HepG2 (cell line): ENCODE measurements at regions not wholly inside any gene's neighbourhood (a gene's known extent, or its start where the extent isn't known, plus 50 kb on each side); places are given as distances from the start of the nearest gene placed in this dataset.

Experiments used
- ATAC-seq: fragments of 200-7000 bp; cut with Tn5 transposase; 3 replicates; pipeline ENCODE4 v1.9.1; 2020; ENCODE audit warnings: mild to moderate bottlenecking, moderate library complexity
- BruUV-seq: library from RNA; stranded (reverse); fragments of 400-500 nt; replicated peaks from 2 replicates; lab custom pipeline; 2021; lab: Mats Ljungman, UMichigan
- CTCF ChIA-PET: fragments of 300-600 bp; formaldehyde crosslinking; extraction: SDS; loops from one replicate; lab custom pipeline; 2021; ENCODE audit warnings: low total read pairs, inconsistent platforms, low intra/inter-chr PET ratio; lab: Yijun Ruan, JAX
- POLR2A ChIA-PET: fragments of 350-600 bp; sonication (Branson Sonifier 250); formaldehyde crosslinking; loops from one replicate; lab custom pipeline; 2020; ENCODE audit warnings: antibody characterized with exemption, inconsistent platforms; lab: Yijun Ruan, JAX
- DNase-seq: peaks from one replicate; pipeline ENCODE4 v3.0.0-alpha.2; 2015; ENCODE audit warnings: low spot score
- FAIRE-seq: peaks from 3 replicates; lab custom pipeline; 2011; peaks lifted over from hg19 to GRCh38; lab: Jason Lieb, UNC
- H2AFZ ChIP-seq: one replicate; pipeline ENCODE4 v1.6.1; 2011; ENCODE audit warnings: low read length, inconsistent platforms
- H3K27ac ChIP-seq: fragments of 300-600 bp; 3 replicates; pipeline ENCODE4 v1.8.0; 2011; ENCODE audit warnings: mixed run types, mild to moderate bottlenecking, mixed read lengths, low read length, inconsistent platforms; ENCODE audit not compliant: insufficient read depth; ENCODE audit errors: extremely low read length
- H3K27me3 ChIP-seq, 2 experiments: fragments of 200-600 bp in 1 of 2; 2 replicates in 1 of 2; 3 replicates in 1 of 2; pipeline versions ENCODE4 v1.6.0 to v1.8.0; 2011; ENCODE audit warnings: low read length in 2 of 2, mild to moderate bottlenecking in 2 of 2, moderate library complexity in 2 of 2, inconsistent platforms in 1 of 2; ENCODE audit not compliant: insufficient read depth in 2 of 2, control insufficient read depth in 1 of 2
- H3K36me3 ChIP-seq, 2 experiments: fragments of 200-600 bp in 1 of 2; replicated peaks in 1 of 2; 2 replicates in 1 of 2; 3 replicates in 1 of 2; pipeline versions ENCODE4 v1.5.1 to v1.8.0; 2011; ENCODE audit warnings: low read length in 2 of 2, inconsistent platforms in 1 of 2; ENCODE audit not compliant: insufficient read depth in 2 of 2, control insufficient read depth in 1 of 2
- H3K4me1 ChIP-seq: 2 replicates; pipeline ENCODE4 v1.5.1; 2012; ENCODE audit warnings: low read length, inconsistent platforms; ENCODE audit not compliant: insufficient read depth
- H3K4me2 ChIP-seq: 2 replicates; pipeline ENCODE4 v1.6.0; 2011; ENCODE audit warnings: low read depth, low read length, inconsistent platforms
- H3K4me3 ChIP-seq, 3 experiments: fragments of 200-600 bp in 1 of 3; sonication (generic), shearing (Covaris generic) in 1 of 3; replicated peaks in 1 of 3; 2 replicates each; pipeline ENCODE4 v1.5.1; 2011 to 2016; ENCODE audit warnings: low read length in 3 of 3, inconsistent platforms in 2 of 3, low read depth in 2 of 3, mild to moderate bottlenecking in 2 of 3, control low read depth in 1 of 3, mixed read lengths in 1 of 3; ENCODE audit not compliant: insufficient read depth in 1 of 3
- H3K79me2 ChIP-seq: one replicate; pipeline ENCODE4 v1.6.1; 2011; ENCODE audit warnings: low read length, inconsistent platforms; ENCODE audit not compliant: insufficient read depth
- H3K9ac ChIP-seq: 2 replicates; pipeline ENCODE4 v1.6.0; 2011; ENCODE audit warnings: mild to moderate bottlenecking, low read depth, low read length, inconsistent platforms; ENCODE audit not compliant: insufficient read depth
- H3K9me3 ChIP-seq: 2 replicates; pipeline ENCODE4 v1.5.1; 2012; ENCODE audit warnings: mild to moderate bottlenecking, low read length
- H4K20me1 ChIP-seq: 2 replicates; pipeline ENCODE4 v1.6.0; 2011; ENCODE audit warnings: inconsistent platforms, mild to moderate bottlenecking, low read length, moderate library complexity; ENCODE audit not compliant: insufficient read depth
- DR1 ChIP-seq: sonication (generic); formaldehyde crosslinking; IDR thresholded peaks from 2 replicates; pipeline ENCODE4 v1.8.0; 2021; ENCODE audit warnings: mild to moderate bottlenecking, missing genetic modification reagents, inconsistent platforms
- EED ChIP-seq: sonication (generic); formaldehyde crosslinking; IDR thresholded peaks from 2 replicates; pipeline ENCODE4 v1.5.0; 2020; ENCODE audit warnings: mild to moderate bottlenecking, missing genetic modification reagents
- KAT7 ChIP-seq: IDR thresholded peaks from 2 replicates; pipeline ENCODE4 v1.6.1; 2018; ENCODE audit warnings: borderline replicate concordance, missing compliant biosample characterization
- MIER2 ChIP-seq: IDR thresholded peaks from 2 replicates; pipeline ENCODE4 v1.6.1; 2016; ENCODE audit warnings: missing biosample characterization, missing genetic modification reagents
- RNF2 ChIP-seq: fragments of 450-650 bp; conservative IDR thresholded peaks from 2 replicates; pipeline ENCODE4 v1.6.1; 2016; ENCODE audit warnings: low read depth
- SOX13 ChIP-seq, 3 experiments: fragments of 450-650 bp in 1 of 3; sonication (generic) in 1 of 3; formaldehyde crosslinking in 1 of 3; IDR thresholded peaks in 2 of 3; conservative IDR thresholded peaks in 1 of 3; 2 replicates each; pipeline versions ENCODE4 v1.5.0 to v1.6.1; 2016 to 2020; ENCODE audit warnings: antibody characterized with exemption in 1 of 3, mild to moderate bottlenecking in 1 of 3, missing compliant biosample characterization in 1 of 3, missing genetic modification reagents in 1 of 3, moderate library complexity in 1 of 3
- TARDBP ChIP-seq: sonication (generic); formaldehyde crosslinking; IDR thresholded peaks from 2 replicates; pipeline ENCODE4 v1.8.0; 2022; ENCODE audit warnings: mild to moderate bottlenecking, missing genetic modification reagents
- ZNF841 ChIP-seq: sonication (generic); formaldehyde crosslinking; IDR thresholded peaks from 2 replicates; pipeline ENCODE4 v1.8.1; 2023; ENCODE audit warnings: missing genetic modification reagents, borderline replicate concordance
- WGBS: methylation state at CpG from one replicate; pipeline ENCODE4 v1.1.6; 2017; ENCODE audit warnings: low lambda C conversion rate; 5-methylcytosine and 5-hydroxymethylcytosine counted together
- in situ Hi-C: cut with HindIII; loops from 2 replicates; pipeline ENCODE4 v1.10.0; 2017; ENCODE audit warnings: low pct_unique_long_range_greater_than_20kb; ENCODE audit not compliant: extremely low pct_ligation_motif_present
- intact Hi-C: fragments of 100-400 bp; cut with micrococcal nuclease; formaldehyde crosslinking; loops from one replicate; pipeline ENCODE4 v1.10.0; 2022; ENCODE audit not compliant: unreplicated experiment
- TF ChIP-seq, protein P1 (sequence below): sonication (generic); formaldehyde crosslinking; conservative IDR thresholded peaks from 2 replicates; pipeline ENCODE4 v1.8.1; 2023; ENCODE audit warnings: missing genetic modification reagents
- TF ChIP-seq, protein P2 (sequence below): sonication (generic); formaldehyde crosslinking; conservative IDR thresholded peaks from 2 replicates; pipeline ENCODE4 v1.8.0; 2022; ENCODE audit warnings: missing genetic modification reagents
- TF ChIP-seq, protein P3 (sequence below): sonication (generic); formaldehyde crosslinking; IDR thresholded peaks from 2 replicates; pipeline ENCODE4 v1.8.0; 2022; ENCODE audit warnings: mild to moderate bottlenecking, missing genetic modification reagents, borderline replicate concordance
- TF ChIP-seq, protein P4 (sequence below): sonication (generic); formaldehyde crosslinking; IDR thresholded peaks from 2 replicates; pipeline ENCODE4 v1.4.0; 2020; ENCODE audit warnings: missing genetic modification reagents, low read depth, mild to moderate bottlenecking, borderline replicate concordance
- TF ChIP-seq, protein P5 (sequence below): sonication (generic); formaldehyde crosslinking; IDR thresholded peaks from 2 replicates; pipeline ENCODE4 v1.4.0; 2020; ENCODE audit warnings: missing genetic modification reagents, mild to moderate bottlenecking, borderline replicate concordance
- TF ChIP-seq, protein P6 (sequence below): sonication (generic); formaldehyde crosslinking; IDR thresholded peaks from 2 replicates; pipeline ENCODE4 v1.8.0; 2022; ENCODE audit warnings: mild to moderate bottlenecking, missing genetic modification reagents, moderate library complexity

DNA sequence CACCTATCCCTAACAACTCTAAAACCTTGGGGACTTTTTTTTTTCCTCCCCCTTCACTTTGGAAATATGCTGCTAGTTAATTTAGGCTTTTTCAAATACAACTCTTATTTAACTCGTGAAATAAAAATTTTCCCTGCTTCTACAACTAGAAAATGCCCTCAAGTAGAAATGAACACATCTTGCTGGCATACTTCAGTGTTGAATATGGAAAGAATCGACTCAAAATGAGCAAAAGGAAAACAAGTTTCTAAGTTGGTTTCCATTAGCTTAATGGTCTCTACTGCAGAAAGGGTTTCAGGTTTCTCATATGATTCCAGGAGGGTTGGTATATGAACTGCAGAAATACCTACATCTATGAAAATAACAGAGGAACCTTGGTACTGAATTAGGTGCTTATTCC lies 118.3 kb upstream of the TMTC1 start:
- H4K20me1 ChIP-seq, result no peaks in the 10 kb centered on the region
- H3K27me3 ChIP-seq, result no peaks in the 10 kb centered on the region
- ChIA-PET CTCF (no interaction called here), POLR2A (no interaction called here)
- no peaks in the 10 kb centered on the region for H3K4me1 ChIP-seq
- no peaks in the 10 kb centered on the region for H3K79me2 ChIP-seq
- H3K9me3 ChIP-seq, result no peaks in the 10 kb centered on the region
- H3K27ac ChIP-seq, result no peak overlapping the region
- BruUV-seq, result no TSS peak
- in situ Hi-C loops, result no loop called here
- H3K36me3 ChIP-seq, result no peaks in the 10 kb centered on the region
- H3K4me2 ChIP-seq, result no peak overlapping the region
- FAIRE-seq (no peak), DNase-seq (no peak), ATAC-seq (no peak)
- no peak overlapping the region for H2AFZ ChIP-seq
- H3K9ac ChIP-seq, result no peak overlapping the region
- WGBS, result 1% methylated on average over 2 of the region's 2 CpGs
- intact Hi-C loops, result no loop called here
- no peak overlapping the region for H3K4me3 ChIP-seq
- TF ChIP-seq EED (CRISPR knock-in tag) (no peak), RNF2 (no peak), MIER2 (CRISPR knock-in tag) (no peak), SOX13 (IDR thresholded peaks at IDR 0.05) (no peak), SOX13 (CRISPR knock-in tag; conservative IDR thresholded peaks at IDR 0.05 in 1 of 2, IDR thresholded peaks at IDR 0.05 in 1 of 2) (no peak), DR1 (CRISPR knock-in tag) (no peak), ZNF841 (CRISPR knock-in tag) (no peak), KAT7 (CRISPR knock-in tag) (no peak), TARDBP (no peak)
- TF ChIP-seq, protein P1, sequence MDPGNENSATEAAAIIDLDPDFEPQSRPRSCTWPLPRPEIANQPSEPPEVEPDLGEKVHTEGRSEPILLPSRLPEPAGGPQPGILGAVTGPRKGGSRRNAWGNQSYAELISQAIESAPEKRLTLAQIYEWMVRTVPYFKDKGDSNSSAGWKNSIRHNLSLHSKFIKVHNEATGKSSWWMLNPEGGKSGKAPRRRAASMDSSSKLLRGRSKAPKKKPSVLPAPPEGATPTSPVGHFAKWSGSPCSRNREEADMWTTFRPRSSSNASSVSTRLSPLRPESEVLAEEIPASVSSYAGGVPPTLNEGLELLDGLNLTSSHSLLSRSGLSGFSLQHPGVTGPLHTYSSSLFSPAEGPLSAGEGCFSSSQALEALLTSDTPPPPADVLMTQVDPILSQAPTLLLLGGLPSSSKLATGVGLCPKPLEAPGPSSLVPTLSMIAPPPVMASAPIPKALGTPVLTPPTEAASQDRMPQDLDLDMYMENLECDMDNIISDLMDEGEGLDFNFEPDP (CRISPR knock-in tag), result no peak
- TF ChIP-seq, protein P2, sequence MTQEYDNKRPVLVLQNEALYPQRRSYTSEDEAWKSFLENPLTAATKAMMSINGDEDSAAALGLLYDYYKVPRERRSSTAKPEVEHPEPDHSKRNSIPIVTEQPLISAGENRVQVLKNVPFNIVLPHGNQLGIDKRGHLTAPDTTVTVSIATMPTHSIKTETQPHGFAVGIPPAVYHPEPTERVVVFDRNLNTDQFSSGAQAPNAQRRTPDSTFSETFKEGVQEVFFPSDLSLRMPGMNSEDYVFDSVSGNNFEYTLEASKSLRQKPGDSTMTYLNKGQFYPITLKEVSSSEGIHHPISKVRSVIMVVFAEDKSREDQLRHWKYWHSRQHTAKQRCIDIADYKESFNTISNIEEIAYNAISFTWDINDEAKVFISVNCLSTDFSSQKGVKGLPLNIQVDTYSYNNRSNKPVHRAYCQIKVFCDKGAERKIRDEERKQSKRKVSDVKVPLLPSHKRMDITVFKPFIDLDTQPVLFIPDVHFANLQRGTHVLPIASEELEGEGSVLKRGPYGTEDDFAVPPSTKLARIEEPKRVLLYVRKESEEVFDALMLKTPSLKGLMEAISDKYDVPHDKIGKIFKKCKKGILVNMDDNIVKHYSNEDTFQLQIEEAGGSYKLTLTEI (CRISPR knock-in tag), result no peak
- TF ChIP-seq, protein P3, sequence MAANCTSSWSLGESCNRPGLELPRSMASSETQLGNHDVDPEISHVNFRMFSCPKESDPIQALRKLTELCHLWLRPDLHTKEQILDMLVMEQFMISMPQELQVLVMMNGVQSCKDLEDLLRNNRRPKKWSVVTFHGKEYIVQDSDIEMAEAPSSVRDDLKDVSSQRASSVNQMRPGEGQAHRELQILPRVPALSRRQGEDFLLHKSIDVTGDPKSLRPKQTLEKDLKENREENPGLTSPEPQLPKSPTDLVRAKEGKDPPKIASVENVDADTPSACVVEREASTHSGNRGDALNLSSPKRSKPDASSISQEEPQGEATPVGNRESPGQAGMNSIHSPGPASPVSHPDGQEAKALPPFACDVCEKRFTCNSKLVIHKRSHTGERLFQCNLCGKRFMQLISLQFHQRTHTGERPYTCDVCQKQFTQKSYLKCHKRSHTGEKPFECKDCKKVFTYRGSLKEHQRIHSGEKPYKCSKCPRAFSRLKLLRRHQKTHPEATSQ, result no peak
- TF ChIP-seq, protein P4, sequence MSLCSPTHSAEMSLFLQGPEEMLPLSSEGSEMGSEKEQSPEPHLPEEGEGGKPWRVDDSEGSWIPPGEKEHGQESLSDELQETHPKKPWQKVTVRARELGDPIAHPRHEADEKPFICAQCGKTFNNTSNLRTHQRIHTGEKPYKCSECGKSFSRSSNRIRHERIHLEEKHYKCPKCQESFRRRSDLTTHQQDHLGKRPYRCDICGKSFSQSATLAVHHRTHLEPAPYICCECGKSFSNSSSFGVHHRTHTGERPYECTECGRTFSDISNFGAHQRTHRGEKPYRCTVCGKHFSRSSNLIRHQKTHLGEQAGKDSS, result no peak
- TF ChIP-seq, protein P5, sequence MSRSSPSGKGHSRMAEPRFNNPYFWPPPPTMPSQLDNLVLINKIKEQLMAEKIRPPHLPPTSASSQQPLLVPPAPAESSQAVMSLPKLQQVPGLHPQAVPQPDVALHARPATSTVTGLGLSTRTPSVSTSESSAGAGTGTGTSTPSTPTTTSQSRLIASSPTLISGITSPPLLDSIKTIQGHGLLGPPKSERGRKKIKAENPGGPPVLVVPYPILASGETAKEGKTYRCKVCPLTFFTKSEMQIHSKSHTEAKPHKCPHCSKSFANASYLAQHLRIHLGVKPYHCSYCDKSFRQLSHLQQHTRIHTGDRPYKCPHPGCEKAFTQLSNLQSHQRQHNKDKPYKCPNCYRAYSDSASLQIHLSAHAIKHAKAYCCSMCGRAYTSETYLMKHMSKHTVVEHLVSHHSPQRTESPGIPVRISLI (CRISPR knock-in tag), result no peak
- TF ChIP-seq, protein P6, sequence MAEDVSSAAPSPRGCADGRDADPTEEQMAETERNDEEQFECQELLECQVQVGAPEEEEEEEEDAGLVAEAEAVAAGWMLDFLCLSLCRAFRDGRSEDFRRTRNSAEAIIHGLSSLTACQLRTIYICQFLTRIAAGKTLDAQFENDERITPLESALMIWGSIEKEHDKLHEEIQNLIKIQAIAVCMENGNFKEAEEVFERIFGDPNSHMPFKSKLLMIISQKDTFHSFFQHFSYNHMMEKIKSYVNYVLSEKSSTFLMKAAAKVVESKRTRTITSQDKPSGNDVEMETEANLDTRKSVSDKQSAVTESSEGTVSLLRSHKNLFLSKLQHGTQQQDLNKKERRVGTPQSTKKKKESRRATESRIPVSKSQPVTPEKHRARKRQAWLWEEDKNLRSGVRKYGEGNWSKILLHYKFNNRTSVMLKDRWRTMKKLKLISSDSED (CRISPR knock-in tag), result no peak
